Ammon's horn (tissue), 1 donor: ENCODE measurements at regions not wholly inside any gene's neighbourhood (a gene's known extent, or its start where the extent isn't known, plus 50 kb on each side); places are given as distances from the start of the nearest gene placed in this dataset.
"Not testable (repeated sequence)": the region's sequence is repeated elsewhere in the genome, so short reads cannot be mapped to it uniquely, and the experiment has no call there.

ENCODE experiments used
- DNase-seq: peaks from one replicate; pipeline ENCODE4 v3.0.0-alpha.2; 2016; ENCODE audit warnings: low spot score

DNA sequence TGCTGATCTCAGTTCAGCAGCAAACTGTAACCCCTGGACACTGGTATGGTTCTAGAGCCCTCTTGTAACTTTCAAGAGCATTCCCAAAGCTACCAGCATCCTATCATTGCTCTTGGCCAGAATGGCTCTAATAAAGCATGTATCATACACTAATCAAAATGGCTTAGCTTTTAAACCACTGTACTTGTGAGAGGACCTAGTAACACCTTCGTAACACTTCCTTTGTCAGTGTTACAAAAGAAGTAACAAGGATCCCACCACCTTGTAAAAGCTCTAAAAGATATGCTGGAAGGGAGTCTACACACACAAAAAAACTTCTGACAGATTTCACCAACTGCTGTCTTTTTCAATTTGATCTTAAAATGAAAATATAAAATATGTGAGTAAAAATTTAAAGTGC is 144.7 kb downstream of the ALOX5 start:
- DNase-seq, result no peak

- DNase-seq, result no peak
Observed at GRCh38 chr10:45515630-45516029, 141.6 kb downstream of the ALOX5 start.

GRCh38 chr10:45514291-45515270 is 140.6 kb downstream of the ALOX5 start:
- peak; percentile 86 for DNase-seq

GRCh38 chr10:45513551-45513950 is 139.5 kb downstream of the ALOX5 start:
- DNase-seq, result peak; percentile 5

DNA sequence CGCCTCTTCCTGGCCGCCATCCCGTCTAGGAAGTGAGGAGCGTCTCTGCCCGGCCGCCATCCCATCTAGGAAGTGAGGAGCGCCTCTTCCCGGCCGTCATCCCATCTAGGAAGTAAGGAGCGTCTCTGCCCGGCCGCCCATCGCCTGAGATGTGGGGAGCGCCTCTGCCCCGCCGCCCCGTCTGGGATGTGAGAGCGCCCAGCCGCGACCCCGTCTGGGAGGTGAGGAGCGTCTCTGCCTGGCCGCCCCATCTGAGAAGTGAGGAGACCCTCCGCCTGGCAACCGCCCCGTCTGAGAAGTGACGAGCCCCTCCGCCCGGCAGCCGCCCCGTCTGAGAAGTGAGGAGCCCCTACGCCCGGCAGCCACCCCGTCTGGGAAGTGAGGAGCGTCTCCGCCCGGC is 137.9 kb downstream of the ALOX5 start:
- not testable (repeated sequence) for DNase-seq

- DNase-seq, result no peak
Observed at GRCh38 chr10:45509491-45509890, 135.5 kb downstream of the ALOX5 start.

DNA sequence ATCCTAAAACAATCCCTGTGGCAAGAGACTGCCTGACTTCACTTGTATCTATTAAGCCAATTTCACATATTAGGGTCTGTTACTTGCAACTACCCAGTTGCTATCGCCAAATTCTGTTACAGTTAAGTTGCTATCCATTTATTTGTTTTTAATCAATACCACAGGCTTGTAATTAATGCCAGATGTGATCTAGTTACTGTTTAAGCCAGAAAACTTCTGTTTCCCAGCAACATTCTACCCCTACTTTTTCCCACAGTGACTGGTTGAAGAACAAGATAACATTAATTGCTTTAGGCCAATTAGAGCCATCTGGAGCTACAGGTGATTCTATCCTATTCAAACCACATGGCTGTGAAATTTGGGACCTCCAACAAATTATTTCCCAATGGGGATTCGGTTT is 131.3 kb downstream of the ALOX5 start:
- DNase-seq, result no peak

- no peak for DNase-seq
Observed at GRCh38 chr10:45502458-45502857, 128.4 kb downstream of the ALOX5 start.

GRCh38 chr10:45501791-45502190 is 127.8 kb downstream of the ALOX5 start:
- DNase-seq, result no peak

DNA sequence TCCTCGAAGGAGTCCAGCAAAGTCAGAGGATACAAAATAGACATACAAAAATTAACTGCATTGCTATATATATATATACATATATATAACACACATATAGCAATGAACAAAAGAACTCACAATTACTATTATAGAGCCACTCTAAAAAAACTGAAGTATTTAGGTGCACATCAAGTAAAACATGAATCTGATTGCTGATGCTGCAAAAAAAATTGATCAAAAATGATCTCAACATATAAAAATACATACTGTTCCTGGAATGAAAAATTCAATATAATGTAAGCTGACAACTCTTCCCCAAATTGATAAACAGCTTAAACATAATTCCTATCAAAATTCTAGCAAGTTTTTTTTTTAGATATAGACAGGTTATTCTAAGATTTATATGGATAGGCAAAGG is 126.8 kb downstream of the ALOX5 start:
- no peak for DNase-seq

DNA sequence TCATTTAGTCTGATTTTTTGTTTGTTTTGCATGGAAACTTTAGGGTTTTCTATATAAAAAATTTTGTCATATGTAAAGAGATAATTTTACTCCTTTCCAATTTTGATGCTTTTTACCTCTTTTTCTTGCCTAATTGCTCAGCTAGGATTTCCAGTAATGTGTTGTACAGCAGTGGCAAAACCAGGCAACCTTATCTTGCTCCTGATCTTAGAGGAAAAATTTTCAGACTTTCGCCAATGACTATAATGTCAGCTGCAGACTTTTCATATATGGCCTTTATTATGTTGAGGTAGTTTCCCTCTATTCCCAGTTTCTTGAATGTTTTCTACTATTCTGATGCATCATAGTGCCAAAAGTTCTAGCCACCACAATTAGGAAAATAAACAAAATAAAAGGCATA is 126.3 kb downstream of the ALOX5 start:
- no peak for DNase-seq

DNA sequence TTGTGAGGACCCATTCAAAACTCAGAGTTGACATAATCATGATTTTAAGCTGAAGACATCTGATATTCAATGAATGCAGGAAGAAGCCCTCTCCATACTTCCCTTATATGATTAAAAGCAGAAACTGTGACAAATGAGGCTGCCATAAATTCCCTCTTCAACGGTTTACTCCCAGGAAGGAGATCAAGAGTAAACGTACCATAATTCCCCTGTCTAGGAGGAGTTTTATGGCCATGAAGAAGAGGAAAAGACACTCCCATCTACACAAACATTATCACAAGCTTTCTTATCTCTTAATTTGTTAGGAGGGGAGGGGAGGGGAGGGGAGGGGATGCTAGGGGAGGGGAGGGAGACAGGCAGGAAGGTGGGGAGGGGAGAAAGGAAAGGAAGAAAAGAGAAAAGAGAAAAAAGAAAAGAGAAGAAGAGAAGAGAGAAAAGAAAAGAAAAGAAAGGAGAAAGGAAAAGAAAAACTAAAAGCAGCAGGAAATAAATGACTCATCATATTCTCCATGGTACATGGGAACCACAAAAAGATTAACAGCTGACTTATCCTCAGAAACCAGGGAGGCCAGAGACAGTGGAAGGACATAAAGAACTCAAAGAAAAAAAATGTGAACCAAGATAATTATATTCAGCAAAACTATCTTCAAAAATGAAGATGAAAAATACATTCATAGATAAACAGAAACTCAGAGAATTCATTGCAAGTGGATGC is 121.6 kb downstream of the ALOX5 start:
- no peak for DNase-seq
